Medulla oblongata (tissue), 1 donor: ENCODE measurements at regions not wholly inside any gene's neighbourhood (a gene's known extent, or its start where the extent isn't known, plus 50 kb on each side); places are given as distances from the start of the nearest gene placed in this dataset.

Source experiments
- DNase-seq: peaks from one replicate; pipeline ENCODE4 v3.0.0-alpha.2; 2015; ENCODE audit errors: extremely low spot score

DNA sequence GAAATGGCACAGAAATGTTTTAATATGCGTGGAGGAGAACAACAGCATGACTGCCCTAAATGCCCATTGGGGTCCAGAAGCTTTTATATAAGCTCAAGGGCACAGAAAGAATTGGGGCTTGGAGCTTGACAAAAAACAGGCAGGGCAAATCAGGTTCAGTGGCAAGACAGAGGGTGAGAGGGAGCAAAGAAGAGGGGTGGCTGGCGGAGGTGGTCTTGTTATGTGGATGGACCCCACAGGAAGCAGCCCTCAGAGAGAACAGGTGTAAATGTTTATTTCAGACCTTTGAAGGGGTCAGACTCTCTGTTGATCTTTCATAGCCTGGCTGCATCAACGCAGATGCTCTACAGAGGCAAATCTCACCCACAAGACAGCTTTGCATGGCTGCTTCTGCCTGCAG is 213.1 kb upstream of the B3GAT1 start:
- DNase-seq = no peak

- no peak for DNase-seq
These were observed 212.3 kb upstream of the B3GAT1 start for GRCh38 chr11:134624166-134624920.

- no peak for DNase-seq
These were observed 211.7 kb upstream of the B3GAT1 start for GRCh38 chr11:134623711-134624110.

DNA sequence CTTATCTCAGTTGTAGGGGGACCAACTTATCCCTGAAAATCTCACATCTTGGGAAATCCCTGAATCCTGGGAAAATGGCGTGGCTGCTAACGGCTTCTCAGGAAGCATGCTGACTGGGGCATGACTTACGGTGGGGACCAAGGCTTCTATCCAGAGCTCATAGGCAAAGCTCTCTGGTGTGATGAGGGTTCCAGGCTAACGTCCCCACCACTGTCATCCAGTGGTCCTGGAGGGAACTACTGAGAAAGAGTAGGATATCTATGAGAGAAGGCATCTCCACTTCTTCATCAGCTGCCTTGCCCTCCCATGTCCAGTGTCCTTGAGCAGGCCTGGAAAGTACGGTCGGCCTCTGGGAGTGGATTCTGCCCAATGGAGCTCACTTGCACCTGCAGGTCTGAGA is 210.4 kb upstream of the B3GAT1 start:
- DNase-seq = no peak

- DNase-seq = no peak
These were observed 205.3 kb upstream of the B3GAT1 start for GRCh38 chr11:134617360-134617759.

- no peak for DNase-seq
These were observed 204.0 kb upstream of the B3GAT1 start for GRCh38 chr11:134616038-134616437.

GRCh38 chr11:134615041-134615615 is 203.1 kb upstream of the B3GAT1 start:
- no peak for DNase-seq

- no peak for DNase-seq
These were observed 202.1 kb upstream of the B3GAT1 start for GRCh38 chr11:134614141-134614540.

DNA sequence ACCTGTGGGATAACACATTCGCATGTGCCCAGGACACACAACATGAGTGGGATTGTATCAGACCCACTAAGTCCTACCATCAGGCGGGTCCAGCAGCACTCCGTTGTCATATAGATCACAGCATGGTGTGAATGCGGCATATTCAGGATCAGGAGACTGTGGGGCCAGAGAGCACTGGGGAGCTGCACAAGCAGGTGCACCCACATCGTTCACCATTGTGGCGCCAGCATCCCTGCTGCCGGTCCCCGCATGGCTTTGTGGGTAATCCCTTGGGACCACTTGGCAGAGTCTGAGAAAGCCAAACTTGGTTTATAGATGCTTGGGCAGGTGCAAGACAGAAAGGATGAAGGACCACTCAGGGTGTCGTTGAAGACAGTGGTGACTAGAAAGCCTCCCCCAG is 201.6 kb upstream of the B3GAT1 start:
- DNase-seq = no peak

- DNase-seq = no peak
These were observed 200.3 kb upstream of the B3GAT1 start for GRCh38 chr11:134612140-134613030.

DNA sequence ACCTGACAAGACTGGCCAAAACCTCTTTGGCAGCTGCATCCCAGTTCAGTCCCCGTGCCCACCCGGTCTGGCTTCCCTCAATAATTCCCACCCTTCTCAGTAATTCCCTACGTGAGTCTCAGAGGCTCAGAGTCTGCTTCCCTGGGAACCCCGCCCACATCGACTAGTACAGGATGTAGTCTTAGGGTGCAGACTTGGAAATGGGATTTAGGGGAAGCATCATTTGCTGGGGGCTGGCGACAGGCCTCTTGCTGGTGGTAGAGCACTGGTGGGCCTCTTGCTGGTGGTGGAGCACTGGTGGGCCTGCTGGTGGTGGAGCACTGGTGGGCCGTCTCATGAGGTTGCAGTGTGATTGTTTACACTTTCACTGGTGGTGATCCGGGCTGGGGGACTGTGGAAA is 199.5 kb upstream of the B3GAT1 start:
- no peak for DNase-seq

DNA sequence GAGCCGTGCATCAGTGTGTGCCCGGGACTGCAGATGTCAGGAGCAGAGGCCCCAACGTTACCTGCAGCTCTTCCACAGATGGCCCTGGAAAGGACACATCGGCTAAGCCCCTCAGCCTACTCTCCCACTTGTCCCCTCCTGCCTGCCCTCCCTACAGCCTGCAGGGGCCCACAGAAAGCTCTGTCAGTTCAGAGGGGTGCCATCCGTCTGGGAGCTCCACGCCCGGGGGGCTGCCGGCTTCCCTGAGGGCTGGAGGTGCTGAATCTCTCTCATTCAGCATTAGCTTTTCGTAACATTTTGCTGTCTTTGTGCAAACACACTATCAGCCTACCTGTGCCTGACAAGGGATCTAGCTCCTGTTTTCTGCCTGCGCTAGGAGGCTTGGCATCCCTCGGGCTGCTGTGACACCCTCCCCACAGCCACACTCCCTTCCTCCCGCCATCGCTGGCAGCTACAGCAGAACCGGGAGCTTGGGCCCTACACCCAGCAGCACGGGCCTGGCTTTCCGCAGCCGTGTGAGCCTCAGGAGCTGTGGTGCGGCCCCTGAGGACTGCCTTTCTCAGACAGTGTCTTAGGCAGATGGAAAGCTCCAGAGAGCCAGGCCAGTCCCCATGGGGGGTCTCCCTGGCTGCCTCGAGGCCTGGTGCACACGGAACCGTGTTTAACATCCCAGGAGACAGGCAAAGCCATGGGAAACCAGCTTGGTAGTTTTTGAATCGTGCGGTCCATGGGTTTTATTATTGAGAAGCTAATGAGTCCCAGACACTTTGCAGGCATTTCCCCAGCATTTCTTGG is 198.3 kb upstream of the B3GAT1 start:
- no peak for DNase-seq

DNA sequence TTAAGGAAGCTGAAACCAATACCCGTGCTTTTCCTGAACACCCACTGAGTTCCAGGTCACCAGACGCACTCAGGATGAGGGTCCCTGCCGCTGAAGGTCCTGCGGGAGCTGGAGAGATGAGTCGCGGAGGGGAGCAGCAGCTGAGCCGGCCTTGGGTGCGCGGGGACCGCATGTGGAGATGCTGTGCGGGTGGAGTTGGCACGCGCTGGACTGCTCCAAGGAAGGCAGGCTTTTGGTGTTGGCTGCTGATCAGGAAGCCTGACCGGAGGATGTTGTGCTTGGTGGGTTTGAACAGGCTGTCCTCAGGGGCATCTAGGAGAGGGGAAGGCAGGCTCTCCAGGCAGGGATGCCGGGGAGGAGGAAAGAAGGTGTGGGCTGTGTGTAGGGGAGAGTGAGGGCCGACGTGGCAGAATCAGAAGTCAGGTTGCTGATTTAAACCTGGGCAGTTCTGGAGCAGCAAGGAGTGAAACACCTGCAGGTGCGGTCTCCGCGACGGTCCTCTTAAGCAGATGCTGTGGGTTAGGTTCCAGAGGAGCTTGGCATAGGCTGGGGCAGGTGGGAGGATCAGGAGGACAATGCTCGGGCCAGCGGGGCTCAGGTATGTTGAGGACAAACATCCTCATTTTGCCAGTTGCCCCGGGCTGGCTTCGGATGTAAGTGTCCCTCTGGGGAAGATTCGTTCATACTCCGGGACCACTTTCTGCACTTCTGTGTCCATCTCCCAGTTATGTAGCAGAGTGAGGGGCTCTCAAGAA is 197.5 kb upstream of the B3GAT1 start:
- DNase-seq = no peak

DNA sequence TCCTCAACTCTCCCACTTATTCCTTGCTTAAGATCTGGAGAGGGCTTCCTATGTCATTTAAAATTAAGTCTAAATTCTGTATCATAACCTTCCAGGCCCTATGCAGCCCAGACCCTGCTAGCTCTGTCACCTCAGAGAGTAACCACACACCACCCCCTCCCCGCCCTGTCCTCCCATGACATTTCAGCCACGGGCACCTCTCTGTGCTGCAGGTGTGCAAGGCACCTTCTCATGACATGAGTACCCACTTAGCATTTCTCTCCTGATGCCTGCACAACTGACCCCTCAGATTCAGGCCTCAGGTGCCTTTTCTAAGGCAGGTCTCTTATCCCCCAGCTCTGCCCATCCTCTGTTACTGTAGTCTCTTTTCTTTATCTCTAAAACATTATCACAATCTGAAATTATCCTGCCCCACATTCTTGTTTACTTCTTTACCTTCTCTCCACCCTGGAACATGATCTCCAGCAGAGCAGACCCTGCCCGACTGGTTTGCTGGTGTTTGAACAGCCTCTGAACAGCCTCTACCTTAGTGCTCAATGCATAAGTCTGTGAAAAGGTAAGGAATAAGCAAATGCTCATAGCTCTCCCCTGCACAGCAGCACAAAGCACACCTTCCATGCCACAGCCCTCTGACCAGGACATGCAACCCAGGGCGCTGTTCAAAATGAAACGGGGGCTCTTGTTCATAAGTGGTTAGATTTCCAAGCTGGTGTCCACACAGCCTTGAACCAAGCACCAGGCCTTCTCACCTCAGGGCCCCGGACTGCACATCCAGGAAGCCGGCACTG is 196.1 kb upstream of the B3GAT1 start:
- DNase-seq = no peak

GRCh38 chr11:134606251-134606650 is 194.2 kb upstream of the B3GAT1 start:
- no peak for DNase-seq

DNA sequence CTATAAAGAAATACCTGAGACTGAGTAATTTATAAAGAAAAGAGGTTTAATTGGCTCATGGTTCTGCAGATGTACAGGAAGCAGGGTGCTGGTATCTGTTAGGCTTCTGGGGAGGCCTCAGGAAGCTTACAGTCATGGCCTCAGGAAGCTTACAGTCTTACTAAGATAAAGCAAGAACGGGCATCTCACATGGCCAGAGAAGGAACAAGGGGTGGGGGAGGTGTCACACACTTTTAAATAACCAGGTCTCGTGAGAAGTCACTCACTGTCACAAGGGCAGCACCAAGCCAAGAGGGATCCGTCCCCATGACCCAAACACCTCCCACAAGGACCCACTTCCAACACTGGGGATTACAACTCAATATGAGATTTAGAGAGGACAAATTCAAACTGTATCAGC is 192.8 kb upstream of the B3GAT1 start:
- DNase-seq = no peak

GRCh38 chr11:134599299-134599771 is 187.3 kb upstream of the B3GAT1 start:
- no peak for DNase-seq

DNA sequence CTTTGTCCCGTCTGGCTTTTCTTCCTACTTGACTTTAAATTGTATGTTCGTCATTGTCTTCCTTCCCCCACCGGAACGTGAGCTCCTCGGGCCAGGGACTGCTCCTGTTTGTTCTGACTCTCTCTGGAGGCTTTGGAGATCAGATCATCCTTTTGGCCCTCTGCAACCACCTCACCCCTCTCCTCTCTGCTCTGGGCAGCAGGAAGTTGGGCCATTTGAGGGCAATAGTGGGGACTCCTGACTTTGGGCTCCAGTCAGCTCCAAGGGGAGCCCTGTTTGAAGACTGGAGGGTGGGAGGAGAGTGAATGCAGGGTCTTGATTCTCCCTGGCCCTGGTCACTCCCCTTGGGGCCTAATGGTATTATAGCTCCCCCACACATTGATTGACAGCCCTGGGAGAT is 186.3 kb upstream of the B3GAT1 start:
- no peak for DNase-seq

GRCh38 chr11:134597452-134597851 is 185.4 kb upstream of the B3GAT1 start:
- no peak for DNase-seq

DNA sequence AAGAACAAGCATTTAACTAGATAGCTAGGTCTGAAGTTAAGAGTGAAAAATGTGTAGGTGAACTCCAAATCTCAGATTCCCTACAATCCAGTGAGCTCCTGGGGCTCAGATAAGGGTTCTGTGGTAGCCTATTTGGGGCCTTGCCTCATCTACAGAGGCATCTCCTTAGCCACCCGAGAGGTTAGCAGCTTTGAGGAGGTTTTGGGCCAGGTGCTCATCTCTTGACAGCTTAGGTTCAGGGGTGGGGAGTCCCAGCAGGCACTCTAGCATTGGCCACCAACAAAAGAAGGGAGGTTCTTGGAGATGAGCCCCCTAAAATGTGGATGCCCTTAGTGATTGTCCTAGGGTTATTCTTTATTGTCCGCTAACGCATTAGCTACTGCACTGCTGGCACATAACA is 184.4 kb upstream of the B3GAT1 start:
- no peak for DNase-seq
